CD1c-positive myeloid dendritic cell (primary cell): ENCODE measurements at regions not wholly inside any gene's neighbourhood (a gene's known extent, or its start where the extent isn't known, plus 50 kb on each side); places are given as distances from the start of the nearest gene placed in this dataset.

Source experiments
- DNase-seq: peaks from one replicate; pipeline ENCODE4 v3.0.0-alpha.2; 2016; ENCODE audit errors: extremely low spot score

DNA sequence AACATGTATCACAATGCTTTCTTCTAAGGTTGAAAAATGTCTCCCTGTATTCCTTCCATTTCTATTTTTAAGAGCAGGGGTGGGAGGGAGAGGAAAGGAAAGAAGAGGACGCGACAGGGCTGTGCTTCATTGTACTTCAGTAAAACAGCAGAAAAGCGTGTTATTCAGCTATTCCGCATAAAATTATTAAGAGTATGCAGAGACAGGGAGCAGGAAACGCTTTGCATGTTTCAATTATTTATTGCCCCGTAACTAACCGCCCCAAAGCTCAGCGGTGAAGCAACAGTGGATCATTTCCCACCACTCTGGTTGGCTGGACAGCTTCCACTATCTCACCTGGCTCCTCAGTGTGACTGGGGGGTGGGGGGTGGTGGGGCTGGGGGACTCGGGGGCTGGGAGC, 188.9 kb downstream of the TTLL2 start:
- DNase-seq = no peak

- no peak for DNase-seq
These were observed 189.6 kb downstream of the TTLL2 start for GRCh38 chr6:167514524-167514923.

DNA sequence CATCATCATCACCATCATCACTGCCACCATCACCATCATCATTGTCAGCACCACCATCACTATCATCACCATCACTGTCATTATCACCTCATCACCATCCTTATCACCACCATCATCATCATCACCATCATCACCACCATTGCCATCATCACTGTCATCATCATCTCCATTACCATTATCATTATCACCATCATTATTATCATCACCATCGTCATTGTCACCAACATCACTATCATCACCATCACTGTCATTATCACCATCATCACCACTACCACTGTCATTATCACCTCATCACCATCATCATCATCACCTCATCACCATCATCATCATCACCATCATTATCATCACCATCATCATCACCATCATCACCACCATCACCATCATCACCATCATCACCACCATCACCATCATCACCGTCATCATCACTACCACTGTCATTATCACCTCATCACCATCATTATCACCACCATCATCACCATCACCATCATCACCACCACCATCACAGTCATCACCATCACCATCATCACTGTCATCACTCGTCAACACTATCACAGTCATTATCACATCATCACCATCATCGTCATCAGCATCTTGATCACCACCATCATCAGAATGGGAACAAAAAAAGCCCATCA, 191.1 kb downstream of the TTLL2 start:
- no peak for DNase-seq

GRCh38 chr6:167517254-167517916, 192.5 kb downstream of the TTLL2 start:
- DNase-seq = no peak

DNA sequence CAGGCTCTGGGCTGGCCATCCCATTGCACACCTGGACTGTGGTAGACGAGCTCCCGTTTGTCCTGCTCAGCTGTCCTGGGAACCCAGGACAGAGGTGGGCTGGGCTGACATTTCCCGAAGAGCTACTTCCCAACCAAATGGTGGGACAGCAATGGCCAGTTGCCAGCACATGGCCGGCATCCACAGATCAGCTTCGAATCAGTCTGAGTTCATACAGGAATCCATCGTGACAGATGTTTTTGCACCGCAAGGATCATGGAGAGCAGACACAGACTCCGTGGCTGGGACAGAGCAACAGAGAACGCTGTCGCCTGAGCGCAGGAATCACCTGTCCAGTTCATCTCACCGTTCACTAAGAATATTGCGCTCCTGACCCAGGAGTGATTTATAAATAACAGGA, 198.5 kb downstream of the TTLL2 start:
- no peak for DNase-seq

DNA sequence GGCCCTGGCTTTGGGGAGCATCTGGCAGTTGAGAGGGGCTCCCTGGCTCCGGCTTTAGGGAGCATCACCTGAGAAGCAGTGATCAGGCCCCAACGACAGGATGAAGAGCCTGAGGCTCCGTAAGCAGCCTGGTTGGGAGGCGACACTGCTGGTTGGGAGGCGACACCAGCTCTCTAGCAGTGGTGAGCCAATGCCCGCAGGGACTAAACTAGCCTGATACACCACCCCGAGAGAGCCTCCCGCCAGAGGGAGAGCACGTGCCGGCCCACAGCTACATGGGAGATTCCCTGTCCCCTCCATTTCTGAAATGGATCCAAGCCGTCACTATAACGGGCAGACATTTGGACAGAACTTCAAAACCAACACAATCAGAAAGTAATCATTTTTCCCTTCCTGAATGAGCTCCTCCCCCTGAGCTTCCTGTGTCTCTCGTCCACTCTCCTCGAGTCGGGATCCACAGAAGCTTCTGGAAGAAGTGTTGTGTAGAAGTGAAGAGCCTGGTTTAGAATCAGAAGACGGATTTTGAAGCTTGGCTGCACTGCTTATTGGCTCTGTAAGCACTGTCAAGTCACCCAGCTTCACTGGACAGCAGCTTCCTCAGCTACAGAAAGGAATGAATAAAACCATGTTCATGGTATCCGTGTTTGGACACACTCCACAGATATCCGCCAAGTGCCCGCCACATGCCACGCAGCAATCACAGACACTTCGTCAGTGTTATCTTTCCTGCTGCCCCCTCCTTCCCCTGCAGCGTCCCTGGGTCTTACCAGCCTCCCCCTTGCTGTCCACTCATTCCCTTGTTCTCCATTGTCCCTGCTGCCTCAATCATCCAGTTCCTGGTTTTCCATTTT, 199.6 kb downstream of the TTLL2 start:
- no peak for DNase-seq

DNA sequence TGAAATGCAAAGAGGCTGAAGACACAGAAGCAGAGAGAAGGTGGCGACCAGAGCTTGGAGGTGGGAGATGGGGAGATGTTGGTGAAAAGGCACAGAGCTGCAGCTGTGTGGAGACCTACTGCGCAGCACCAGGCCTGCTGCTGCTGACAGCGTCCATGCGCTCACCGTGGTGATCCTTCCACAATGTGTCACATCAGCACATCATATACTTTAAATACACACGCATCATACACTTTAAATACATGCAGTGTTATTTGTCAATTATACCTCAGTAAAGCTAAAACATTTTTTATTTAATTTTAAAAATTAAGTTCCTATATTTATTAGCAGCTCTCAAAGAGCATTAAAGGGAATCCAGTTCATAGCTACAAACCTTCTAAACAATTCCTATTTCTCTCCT, 200.9 kb downstream of the TTLL2 start:
- DNase-seq = no peak

GRCh38 chr6:167526465-167527368, 201.8 kb downstream of the TTLL2 start:
- no peak for DNase-seq

DNA sequence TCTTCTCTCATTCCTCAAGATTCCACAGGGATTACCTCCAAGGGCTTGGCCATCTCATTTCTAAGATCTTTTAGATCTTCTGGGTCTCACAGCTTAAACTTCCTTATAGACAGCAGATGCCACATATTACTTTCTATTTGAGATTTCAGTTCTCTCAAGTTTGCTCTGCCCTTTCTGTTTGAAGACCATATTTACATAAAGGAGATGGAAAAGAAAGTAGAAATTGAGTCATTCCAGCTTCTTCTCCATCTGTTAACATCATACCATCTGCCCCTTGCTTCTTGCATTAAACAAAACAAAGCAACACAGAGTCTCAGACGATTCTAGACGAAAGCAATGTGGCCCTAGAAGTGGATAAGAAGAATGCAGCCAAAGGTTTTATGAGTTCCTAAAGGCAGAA, 203.4 kb downstream of the TTLL2 start:
- DNase-seq = no peak

DNA sequence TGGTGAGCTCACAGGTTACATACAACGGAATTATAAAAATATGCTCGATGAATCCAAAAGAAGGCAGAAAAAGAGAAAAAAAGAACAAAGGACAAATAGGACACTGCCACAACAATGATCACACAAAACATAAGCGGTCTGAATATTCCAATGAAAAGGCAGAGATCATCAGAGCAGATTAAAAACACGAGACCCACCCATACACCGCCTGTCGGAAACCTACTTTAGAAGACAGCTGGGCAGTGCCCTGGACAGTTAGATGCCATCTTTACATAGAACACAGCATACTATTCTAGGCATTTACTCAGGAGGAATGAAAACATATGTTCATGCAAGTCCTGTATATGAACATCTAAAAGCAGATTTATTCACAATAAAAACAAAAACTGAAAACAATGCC, 204.1 kb downstream of the TTLL2 start:
- DNase-seq = no peak

GRCh38 chr6:167529444-167530335, 204.8 kb downstream of the TTLL2 start:
- no peak for DNase-seq

DNA sequence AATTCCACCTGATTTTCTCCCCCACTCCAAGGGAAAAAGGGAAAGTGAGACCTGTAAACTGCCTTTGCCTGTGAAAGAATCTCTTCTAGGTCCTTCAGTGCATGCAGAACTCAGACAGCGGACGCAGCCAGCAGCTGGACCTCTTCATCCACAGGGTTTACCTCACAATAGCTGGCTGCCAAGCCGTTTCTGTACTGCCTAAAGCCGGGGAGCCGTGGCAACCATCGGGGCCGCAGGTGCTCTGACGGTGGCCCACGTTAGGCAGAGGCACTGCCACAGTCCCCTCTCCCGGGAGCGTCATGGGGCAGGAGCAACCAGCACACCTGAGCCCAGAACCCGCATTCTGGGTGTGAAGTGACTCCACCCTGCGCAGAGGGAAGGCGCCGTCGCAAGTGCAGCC, 206.1 kb downstream of the TTLL2 start:
- DNase-seq = no peak

- DNase-seq = no peak
These were observed 207.8 kb downstream of the TTLL2 start for GRCh38 chr6:167532410-167533288.

DNA sequence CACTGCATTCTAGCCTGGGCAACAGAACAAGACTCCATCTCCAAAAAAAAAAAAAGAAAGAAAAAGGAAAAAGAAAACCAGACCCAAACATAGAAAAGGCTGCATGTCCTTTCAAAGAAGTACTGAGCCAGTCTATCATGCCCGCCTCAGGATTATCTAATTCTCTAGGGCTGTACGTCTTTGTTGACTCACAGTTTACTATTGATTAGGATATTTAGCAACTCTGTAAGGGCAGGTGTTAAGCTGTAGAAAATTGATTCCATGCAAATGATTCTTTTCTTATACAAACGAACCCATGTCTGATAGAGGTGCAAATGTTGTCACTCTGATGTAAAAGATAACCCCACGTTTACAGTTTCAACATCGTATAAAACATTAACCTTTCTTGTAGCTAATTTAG, 209.0 kb downstream of the TTLL2 start:
- no peak for DNase-seq

DNA sequence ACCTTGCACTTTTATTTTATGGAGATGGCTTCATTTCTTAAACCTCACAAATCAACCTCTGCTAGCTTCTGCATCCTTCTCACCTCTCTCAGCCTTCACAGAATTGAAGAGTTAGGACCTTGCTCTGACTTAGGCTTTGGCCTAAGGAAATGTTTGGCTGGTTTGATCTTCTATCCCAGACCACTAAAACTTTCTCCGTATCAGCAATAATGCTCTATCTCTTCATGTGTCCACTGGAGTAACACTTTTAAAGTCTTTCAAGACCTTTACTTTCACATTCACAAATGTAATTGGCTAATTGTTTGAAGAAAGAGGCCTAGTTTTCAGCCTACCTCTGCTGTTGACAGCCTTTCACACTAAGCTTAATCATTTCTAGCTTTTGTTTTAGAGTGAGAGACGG, 212.9 kb downstream of the TTLL2 start:
- no peak for DNase-seq

DNA sequence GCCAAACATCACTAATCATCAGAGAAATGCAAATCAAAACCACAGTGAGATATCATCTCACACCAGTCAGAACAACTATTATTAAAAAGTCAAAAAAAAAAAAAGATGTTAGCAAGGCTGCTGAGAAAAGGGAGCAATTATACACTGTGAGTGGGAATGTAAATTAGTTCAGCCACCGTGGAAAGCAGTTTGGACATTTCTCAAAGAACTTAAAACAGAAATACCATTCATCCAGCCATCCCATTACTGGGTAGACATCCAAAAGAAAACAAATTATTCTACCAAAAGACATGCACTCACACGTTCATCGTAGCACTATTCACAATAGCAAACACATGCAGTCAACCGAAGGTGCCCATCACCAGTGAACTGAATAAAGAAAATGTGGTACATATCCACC, 213.9 kb downstream of the TTLL2 start:
- DNase-seq = no peak

DNA sequence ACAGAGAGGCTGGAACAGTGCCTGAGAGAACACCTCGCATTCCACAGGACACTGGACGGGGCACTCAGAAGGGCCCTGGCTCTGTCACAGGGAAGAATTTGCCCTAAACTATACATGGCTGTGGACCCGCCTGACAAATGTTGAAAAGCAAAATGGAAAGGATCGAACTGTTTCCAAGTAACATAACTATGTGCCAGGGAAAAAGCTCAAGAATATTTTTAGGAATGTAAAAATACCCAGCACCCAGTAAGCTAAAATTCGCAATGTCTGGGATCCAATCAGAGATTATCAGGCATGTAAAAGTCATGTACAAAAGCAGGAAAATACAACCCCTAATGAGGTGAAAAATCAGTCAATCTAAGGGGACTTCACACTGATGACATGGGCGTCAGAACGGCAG, 215.9 kb downstream of the TTLL2 start:
- DNase-seq = no peak

DNA sequence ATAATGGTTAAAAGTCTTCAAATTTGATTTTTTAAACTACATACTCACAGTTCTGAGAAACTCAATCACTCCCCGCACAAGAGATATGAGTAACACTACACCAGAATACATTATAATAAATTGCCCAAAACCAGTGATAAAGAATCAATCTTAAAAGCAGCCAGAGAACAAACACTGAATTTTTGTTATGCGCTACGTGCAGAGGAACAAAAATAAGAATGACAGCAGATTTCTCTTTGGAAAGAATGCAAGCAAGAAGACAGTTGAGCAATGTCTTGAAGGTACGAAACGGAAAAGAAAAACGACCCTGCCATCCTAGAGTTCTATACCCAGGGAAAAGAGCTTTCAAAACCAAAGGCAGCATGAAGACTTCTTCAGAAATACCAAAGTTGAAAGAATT, 216.7 kb downstream of the TTLL2 start:
- DNase-seq = no peak

DNA sequence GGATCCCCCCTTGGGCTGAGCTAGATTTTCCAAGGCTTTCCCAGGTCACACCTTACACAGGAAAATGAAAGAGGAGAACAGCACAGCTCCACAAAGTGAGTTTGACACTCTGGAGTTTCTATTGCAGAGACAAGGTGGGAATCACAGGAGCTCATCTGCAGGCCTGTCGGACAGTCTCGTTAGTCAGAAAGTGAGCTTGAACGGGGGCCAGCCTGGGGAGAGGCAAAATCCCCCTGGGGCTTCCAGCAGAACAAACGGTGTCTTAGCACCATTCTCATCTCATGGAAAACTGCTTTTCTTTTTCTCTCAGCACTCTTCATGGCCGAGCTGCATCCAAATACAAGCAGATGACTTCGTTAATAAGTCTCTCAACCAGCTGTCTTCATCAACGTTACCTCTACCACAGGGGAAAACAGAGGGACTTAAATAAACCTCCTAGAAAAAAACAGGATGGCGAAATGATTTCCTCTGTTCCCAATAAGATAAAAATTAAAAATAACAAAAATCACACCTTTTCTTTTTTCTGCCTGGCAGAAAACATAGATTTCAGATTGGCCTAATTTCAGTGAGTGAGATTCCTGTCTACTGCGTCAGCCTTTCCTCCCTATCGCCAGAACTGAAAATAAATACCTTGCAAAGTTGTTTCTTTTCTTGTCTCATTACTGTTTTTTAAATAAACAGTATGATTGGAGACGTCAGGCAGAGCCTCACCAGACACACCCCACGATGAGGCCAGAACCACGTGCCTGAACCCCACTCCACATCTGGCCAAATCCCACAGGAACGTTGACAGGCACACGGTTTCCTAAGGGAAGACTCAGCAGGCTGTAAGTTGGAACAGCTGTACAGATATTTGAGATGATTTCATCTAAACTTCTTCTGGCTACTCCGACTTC, 219.0 kb downstream of the TTLL2 start:
- no peak for DNase-seq
